ENCODE measurements at regions not wholly inside any gene's neighbourhood (a gene's known extent, or its start where the extent isn't known, plus 50 kb on each side); places are given as distances from the start of the nearest gene placed in this dataset.

- Histone ChIP-seq H3K36me3 (ENCODE audit: low read length) (no peaks in the 10 kb centered on the region), H3K27ac (ENCODE audit: low read depth, low read length) (no peak overlapping the region), H3K9me2 (replicated peaks; ENCODE audit: insufficient read depth, low read length) (no peaks in the 10 kb centered on the region), H3K27me3 (ENCODE audit: low read length) (no peaks in the 10 kb centered on the region), H3K4me2 (ENCODE audit: low read depth, low read length, poor library complexity, severe bottlenecking) (no peak overlapping the region), H2AFZ (ENCODE audit: low read depth, low read length, severe bottlenecking) (no peak overlapping the region), H4K20me1 (ENCODE audit: low read depth, low read length) (no peaks in the 10 kb centered on the region), H3K9me3 (ENCODE audit: insufficient read depth, low read length) (no peaks in the 10 kb centered on the region), H3K79me2 (ENCODE audit: insufficient read depth, low read length) (no peaks in the 10 kb centered on the region), H3F3A (ENCODE audit: insufficient read depth) (no peaks in the 10 kb centered on the region), H3K4me3 (ENCODE audit: insufficient read depth, low read length, poor library complexity, severe bottlenecking) (no peak overlapping the region), H3K9ac (ENCODE audit: low read length) (no peak overlapping the region)
- no peak for TF ChIP-seq CTCF (IDR thresholded peaks at IDR 0.05; ENCODE audit: insufficient read depth, low read length, poor library complexity, severe bottlenecking)
- TF ChIP-seq EZH2phosphoT487 (conservative IDR thresholded peaks at IDR 0.05; ENCODE audit: low read length) = no peak
These were observed 461.9 kb upstream of the KLF6 start for GRCh38 chr10:4246881-4247358.

DNA sequence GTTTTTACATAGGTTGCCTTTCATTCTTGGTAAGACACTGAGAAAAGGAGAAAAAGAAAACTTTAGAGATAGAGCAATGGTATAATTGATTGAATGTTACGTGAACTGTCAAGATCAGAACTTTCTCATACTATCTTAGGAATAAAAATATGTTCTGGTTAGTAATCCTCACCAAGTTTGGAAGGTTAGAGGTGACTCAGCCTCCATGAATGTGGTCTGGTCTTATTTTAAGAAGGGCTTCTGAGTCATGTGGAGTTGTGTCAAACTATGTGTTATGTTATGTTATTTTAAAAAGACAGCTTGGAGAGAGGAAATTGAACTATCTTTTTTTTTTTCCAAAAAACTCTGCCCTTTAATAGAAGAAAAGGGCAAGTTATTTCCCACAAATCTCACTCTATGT is 458.6 kb upstream of the KLF6 start:
- H3K4me2 ChIP-seq (ENCODE audit: low read depth, low read length, poor library complexity, severe bottlenecking) = no peak overlapping the region
- no peak overlapping the region for H2AFZ ChIP-seq (ENCODE audit: low read depth, low read length, severe bottlenecking)
- no peak overlapping the region for H3K27ac ChIP-seq (ENCODE audit: low read depth, low read length)
- H3K4me3 ChIP-seq (ENCODE audit: insufficient read depth, low read length, poor library complexity, severe bottlenecking) = no peak overlapping the region
- H3K27me3 ChIP-seq (ENCODE audit: low read length) = no peaks in the 10 kb centered on the region
- no peaks in the 10 kb centered on the region for H3K9me2 ChIP-seq (replicated peaks; ENCODE audit: insufficient read depth, low read length)
- H4K20me1 ChIP-seq (ENCODE audit: low read depth, low read length) = no peaks in the 10 kb centered on the region
- no peaks in the 10 kb centered on the region for H3F3A ChIP-seq (ENCODE audit: insufficient read depth)
- no peaks in the 10 kb centered on the region for H3K36me3 ChIP-seq (ENCODE audit: low read length)
- no peak overlapping the region for H3K9ac ChIP-seq (ENCODE audit: low read length)
- H3K79me2 ChIP-seq (ENCODE audit: insufficient read depth, low read length) = no peaks in the 10 kb centered on the region
- TF ChIP-seq EZH2phosphoT487 (conservative IDR thresholded peaks at IDR 0.05; ENCODE audit: low read length) (no peak), CTCF (IDR thresholded peaks at IDR 0.05; ENCODE audit: insufficient read depth, low read length, poor library complexity, severe bottlenecking) (no peak)
- H3K9me3 ChIP-seq (ENCODE audit: insufficient read depth, low read length) = no peaks in the 10 kb centered on the region

DNA sequence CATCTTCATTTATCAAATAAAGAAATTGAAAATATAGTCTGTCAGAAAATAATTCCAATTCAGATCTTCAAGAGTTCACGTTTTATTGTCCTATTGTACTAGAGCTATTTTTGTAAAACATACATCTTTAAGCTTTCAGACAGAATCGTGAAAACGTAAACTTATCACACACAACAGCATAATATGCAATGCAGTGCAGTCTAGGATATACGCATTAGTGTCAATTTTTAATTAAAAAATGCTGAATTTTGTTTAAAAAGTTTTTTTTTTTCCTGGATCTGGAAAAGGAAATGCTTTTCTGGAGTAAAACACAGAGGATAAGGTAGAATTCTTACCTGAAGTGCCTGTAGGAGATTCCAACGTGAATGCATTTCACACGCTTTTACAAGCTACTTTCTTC is 458.2 kb upstream of the KLF6 start:
- H3K27ac ChIP-seq (ENCODE audit: low read depth, low read length) = no peak overlapping the region
- H2AFZ ChIP-seq (ENCODE audit: low read depth, low read length, severe bottlenecking) = no peak overlapping the region
- H3K4me2 ChIP-seq (ENCODE audit: low read depth, low read length, poor library complexity, severe bottlenecking) = no peak overlapping the region
- H3K9ac ChIP-seq (ENCODE audit: low read length) = no peak overlapping the region
- H3F3A ChIP-seq (ENCODE audit: insufficient read depth) = no peaks in the 10 kb centered on the region
- no peaks in the 10 kb centered on the region for H3K36me3 ChIP-seq (ENCODE audit: low read length)
- no peaks in the 10 kb centered on the region for H3K9me2 ChIP-seq (replicated peaks; ENCODE audit: insufficient read depth, low read length)
- no peak overlapping the region for H3K4me3 ChIP-seq (ENCODE audit: insufficient read depth, low read length, poor library complexity, severe bottlenecking)
- H3K27me3 ChIP-seq (ENCODE audit: low read length) = no peaks in the 10 kb centered on the region
- no peaks in the 10 kb centered on the region for H4K20me1 ChIP-seq (ENCODE audit: low read depth, low read length)
- TF ChIP-seq CTCF (IDR thresholded peaks at IDR 0.05; ENCODE audit: insufficient read depth, low read length, poor library complexity, severe bottlenecking) (no peak), EZH2phosphoT487 (conservative IDR thresholded peaks at IDR 0.05; ENCODE audit: low read length) (no peak)
- no peaks in the 10 kb centered on the region for H3K79me2 ChIP-seq (ENCODE audit: insufficient read depth, low read length)
- H3K9me3 ChIP-seq (ENCODE audit: insufficient read depth, low read length) = no peaks in the 10 kb centered on the region
